Activated T-helper 2 cell treated with anti-CD3 and anti-CD28 coated beads, Interferon-gamma antibody, Interleukin-2, Interleukin-4, amounts not matched to agents 10 μg/mL and 5 μg/mL and 100 μg/mL, durations not matched to agents 14 hours and 24 hours and 36 hours (primary cell): ENCODE measurements at regions not wholly inside any gene's neighbourhood (a gene's known extent, or its start where the extent isn't known, plus 50 kb on each side); places are given as distances from the start of the nearest gene placed in this dataset.
A peak's percentile ranks its signal among the peaks of the same experiment; 100 is the strongest.

Experiments used
- DNase-seq: peaks from one replicate; pipeline ENCODE4 v3.0.0; 2021; ENCODE audit warnings: low spot score
- H3K27ac Mint-ChIP-seq: one replicate; pipeline ENCODE4 v1.8.0; 2021; ENCODE audit warnings: mixed read lengths
- H3K27me3 Mint-ChIP-seq: one replicate; pipeline ENCODE4 v1.8.0; 2021; ENCODE audit warnings: low read depth, mixed read lengths
- H3K36me3 Mint-ChIP-seq: one replicate; pipeline ENCODE4 v1.8.0; 2021; ENCODE audit warnings: low read depth, mixed read lengths
- H3K4me1 Mint-ChIP-seq: one replicate; pipeline ENCODE4 v1.8.0; 2021; ENCODE audit warnings: low read depth, mixed read lengths
- H3K4me3 Mint-ChIP-seq: one replicate; pipeline ENCODE4 v1.8.0; 2021; ENCODE audit warnings: low read depth, mild to moderate bottlenecking, moderate library complexity, mixed read lengths
- H3K9me3 Mint-ChIP-seq: one replicate; pipeline ENCODE4 v1.8.0; 2021; ENCODE audit warnings: mixed read lengths
- intact Hi-C: fragments of 100-400 bp; cut with micrococcal nuclease; formaldehyde crosslinking; loops from one replicate; pipeline ENCODE4 v1.15.1; 2023

DNA sequence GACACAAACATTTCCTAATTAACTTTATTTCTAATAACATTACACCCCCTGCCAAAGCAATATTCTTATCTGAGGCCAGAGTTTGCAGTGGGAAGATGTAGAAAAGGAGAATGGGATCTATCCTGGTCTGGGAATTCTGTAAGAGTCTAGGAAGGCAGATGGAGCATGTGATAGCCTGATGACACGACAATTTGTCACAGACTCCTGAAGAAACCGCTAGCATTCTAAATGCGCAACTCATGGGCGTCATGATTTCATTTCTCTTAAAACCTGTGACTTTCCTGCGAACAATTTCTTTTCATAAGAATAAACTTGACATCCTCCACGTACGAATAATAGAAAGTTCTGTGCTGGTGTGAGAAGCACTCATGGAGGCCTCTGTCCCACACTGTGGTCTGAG lies 72.9 kb upstream of the ATP10A start:
- Mint-ChIP-seq H3K4me1 (peaks cover 7% of the 10 kb centered on the region), H3K4me3 (no peak overlapping the region), H3K36me3 (no peaks in the 10 kb centered on the region), H3K9me3 (no peaks in the 10 kb centered on the region), H3K27ac (no peak overlapping the region), H3K27me3 (peaks cover 1% of the 10 kb centered on the region)
- intact Hi-C loops: loop anchor here (10.0 kb wide), 1 partner anchor 431 kb away; no protein-coding TSS in a partner anchor
- DNase-seq: no peak

DNA sequence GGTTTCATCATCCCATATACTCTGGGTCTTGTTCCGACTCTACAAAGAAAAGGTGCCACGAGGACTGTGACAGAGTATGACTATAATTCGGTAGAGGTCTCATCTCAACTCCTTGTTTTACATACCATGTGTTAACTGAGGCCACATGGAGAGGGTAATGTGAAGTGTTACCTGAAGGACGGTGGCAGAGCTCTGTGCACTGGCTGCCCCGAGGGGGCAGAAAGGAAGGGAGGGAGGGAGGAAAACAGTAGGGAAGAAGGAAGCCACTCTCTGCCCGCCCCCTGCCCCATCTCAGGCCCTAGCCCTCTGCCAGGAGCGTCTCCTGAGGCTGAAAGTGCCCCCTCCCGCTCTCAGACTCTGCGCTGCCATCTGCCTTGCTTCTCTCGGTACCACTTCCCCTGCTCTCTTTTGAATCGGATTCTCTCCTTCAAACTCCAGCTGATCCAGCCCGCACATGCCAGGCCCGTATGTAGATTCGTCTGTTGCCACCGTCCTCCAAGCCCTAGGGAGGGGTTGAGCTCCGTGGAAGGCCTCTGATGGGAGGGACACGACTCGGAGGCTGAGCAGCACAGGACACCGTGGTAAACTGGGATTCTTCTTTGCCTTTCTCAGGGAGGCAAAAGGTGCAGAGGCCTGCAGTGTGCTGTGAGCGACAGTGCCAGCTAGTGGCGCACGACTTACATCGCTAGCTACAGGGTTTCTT lies 70.5 kb upstream of the ATP10A start:
- Mint-ChIP-seq H3K36me3 (no peaks in the 10 kb centered on the region), H3K27ac (peak overlapping the region; percentile 51), H3K4me3 (peak overlapping the region; percentile 81), H3K9me3 (peaks cover 13% of the 10 kb centered on the region), H3K4me1 (peaks cover 7% of the 10 kb centered on the region), H3K27me3 (peaks cover 12% of the 10 kb centered on the region)
- intact Hi-C loops: loop anchor here (1.0 to 10.0 kb wide), 5 partner anchors 71 to 429 kb away; partner anchors contain the start of gene ATP10A
- DNase-seq: peak; percentile 61

DNA sequence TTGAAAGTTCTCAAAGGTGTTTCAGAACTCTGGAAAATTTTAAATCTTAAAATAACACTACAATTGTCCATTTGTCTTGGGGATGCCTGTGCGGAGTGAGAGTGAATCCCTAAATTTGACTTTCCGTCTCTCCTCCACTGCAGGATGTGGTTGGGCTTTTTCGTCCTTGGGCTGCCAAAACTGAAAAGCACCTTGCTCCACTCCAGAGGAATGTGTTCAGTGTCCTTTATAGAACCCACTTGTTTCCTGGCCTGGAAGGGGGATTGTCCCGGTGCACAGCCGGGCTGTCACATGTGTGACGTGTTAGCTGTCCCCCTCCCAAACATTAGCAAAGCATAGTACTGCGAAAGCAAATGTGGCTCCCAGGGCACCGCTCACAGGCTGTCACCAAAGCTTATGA lies 69.6 kb upstream of the ATP10A start:
- H3K4me3 Mint-ChIP-seq: no peak overlapping the region
- no peaks in the 10 kb centered on the region for H3K36me3 Mint-ChIP-seq
- peaks cover 19% of the 10 kb centered on the region for H3K27me3 Mint-ChIP-seq
- intact Hi-C loops: loop anchor here (5.0 to 10.0 kb wide), 2 partner anchors 70 to 428 kb away; partner anchors contain the start of gene ATP10A
- no peak overlapping the region for H3K27ac Mint-ChIP-seq
- H3K9me3 Mint-ChIP-seq: peaks cover 13% of the 10 kb centered on the region
- H3K4me1 Mint-ChIP-seq: peaks cover 7% of the 10 kb centered on the region
- DNase-seq: no peak

DNA sequence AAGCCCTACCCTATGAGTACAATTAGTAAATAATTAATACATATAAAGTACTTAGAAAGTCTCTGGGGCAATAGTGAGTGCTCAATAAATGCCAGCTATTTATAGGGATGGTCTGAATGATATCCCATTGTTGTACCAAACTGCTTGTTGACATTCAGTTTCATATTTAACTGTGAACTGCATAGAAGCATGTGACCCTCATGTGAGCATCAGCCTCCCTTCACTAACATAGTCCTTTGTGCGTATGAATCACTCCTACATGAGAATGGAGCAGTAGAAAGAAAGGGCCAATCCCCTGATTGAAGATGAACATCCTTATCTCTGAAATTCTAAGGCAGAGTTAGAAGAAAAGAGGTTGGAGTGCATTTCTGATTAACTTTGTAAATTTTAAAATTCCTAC lies 68.7 kb upstream of the ATP10A start:
- Mint-ChIP-seq H3K36me3 (no peaks in the 10 kb centered on the region), H3K4me1 (peaks cover 7% of the 10 kb centered on the region), H3K27ac (no peak overlapping the region), H3K27me3 (peaks cover 22% of the 10 kb centered on the region), H3K9me3 (peaks cover 13% of the 10 kb centered on the region), H3K4me3 (no peak overlapping the region)
- no peak for DNase-seq
- intact Hi-C loops: loop anchor here (5.0 to 10.0 kb wide), 2 partner anchors 70 to 427 kb away; partner anchors contain the start of gene ATP10A

DNA sequence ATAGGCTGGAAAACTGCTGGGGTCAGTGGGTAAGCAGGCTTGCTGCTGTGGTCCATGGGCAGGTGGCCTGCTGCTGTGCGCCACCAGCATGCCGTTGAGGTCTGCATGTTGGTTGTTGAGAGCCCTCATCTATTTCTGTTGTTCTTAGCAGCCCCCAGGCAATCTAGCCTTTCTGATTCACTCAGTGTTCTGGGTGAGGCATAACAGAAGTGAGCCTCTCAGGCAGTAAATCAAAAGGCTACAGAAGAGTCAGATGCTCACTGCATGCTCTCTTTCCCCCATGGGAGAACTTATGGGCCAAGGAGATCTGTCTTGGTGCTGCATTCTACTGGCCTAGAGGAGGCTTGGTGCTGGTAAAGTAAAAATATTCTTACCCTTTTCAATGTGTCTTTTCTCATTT lies 67.8 kb upstream of the ATP10A start:
- Mint-ChIP-seq H3K9me3 (peaks cover 13% of the 10 kb centered on the region), H3K27me3 (peaks cover 22% of the 10 kb centered on the region), H3K27ac (no peak overlapping the region), H3K4me1 (peaks cover 7% of the 10 kb centered on the region), H3K4me3 (no peak overlapping the region), H3K36me3 (no peaks in the 10 kb centered on the region)
- intact Hi-C loops: loop anchor here (5.0 to 10.0 kb wide), 2 partner anchors 69 to 426 kb away; partner anchors contain the start of gene ATP10A
- DNase-seq: no peak
